Keratinocyte (primary cell): ENCODE measurements at regions not wholly inside any gene's neighbourhood (a gene's known extent, or its start where the extent isn't known, plus 50 kb on each side); places are given as distances from the start of the nearest gene placed in this dataset.

Experiments used
- CTCF ChIP-seq, 3 experiments: IDR thresholded peaks in 1 of 3; conservative IDR thresholded peaks in 1 of 3; optimal IDR thresholded peaks in 1 of 3; 2 replicates in 2 of 3; 3 replicates in 1 of 3; pipeline versions ENCODE3 to v1.5.1; 2011; ENCODE audit warnings: low read length in 3 of 3, mild to moderate bottlenecking in 3 of 3, moderate library complexity in 2 of 3, control low read depth in 1 of 3, inconsistent platforms in 1 of 3; ENCODE audit not compliant: insufficient read depth in 2 of 3; ENCODE audit errors: extremely low read depth in 1 of 3
- EZH2 ChIP-seq: IDR thresholded peaks from one replicate; pipeline ENCODE4 v1.6.1; 2012; ENCODE audit warnings: inconsistent platforms, mild to moderate bottlenecking, low read length, moderate library complexity

- TF ChIP-seq CTCF (optimal IDR thresholded peaks at IDR 0.05 in 1 of 3, IDR thresholded peaks at IDR 0.05 in 1 of 3, conservative IDR thresholded peaks at IDR 0.05 in 1 of 3; ENCODE audit: extremely low read depth in 1 of 3, insufficient read depth in 2 of 3, low read length in 3 of 3) (no peak), EZH2 (no peak)
Observed at GRCh38 chr16:51286272-51286671, 135.2 kb upstream of the SALL1 start.
